ENCODE measurements at regions not wholly inside any gene's neighbourhood (a gene's known extent, or its start where the extent isn't known, plus 50 kb on each side); places are given as distances from the start of the nearest gene placed in this dataset.

GRCh38 chr19:28737021-28737895 is 475.7 kb downstream of the UQCRFS1 start:
- POLR2A ChIA-PET = interaction anchor here (1.0 kb wide), 1 partner anchor 142 kb away, joined by 3 read pairs; no protein-coding TSS in a partner anchor
- H3K4me1 Mint-ChIP-seq (ENCODE audit: low read depth) = peaks cover 4% of the 10 kb centered on the region
- no peak for DNase-seq

GRCh38 chr19:28736528-28736927 is 476.4 kb downstream of the UQCRFS1 start:
- no peaks in the 10 kb centered on the region for H3K27me3 Mint-ChIP-seq
- H3K27ac Mint-ChIP-seq = no peak overlapping the region
- H3K36me3 Mint-ChIP-seq (ENCODE audit: low read depth) = no peaks in the 10 kb centered on the region
- ChIA-PET POLR2A (interaction anchor here (1.0 kb wide), 1 partner anchor 143 kb away, joined by 3 read pairs; no protein-coding TSS in a partner anchor), CTCF (interaction anchor here (0.6 to 5.2 kb wide), 14 partner anchors 9 to 527 kb away, joined by 3 to 38 read pairs (median 4); no protein-coding TSS in a partner anchor)
- H3K4me3 Mint-ChIP-seq = no peak overlapping the region
- intact Hi-C loops (cut with micrococcal nuclease) = loop anchor here (5.0 kb wide), 1 partner anchor 141 kb away; no protein-coding TSS in a partner anchor
- ATAC-seq (no peak), DNase-seq (no peak)
- H3K9me3 Mint-ChIP-seq = no peaks in the 10 kb centered on the region
- TF ChIP-seq, protein P1, sequence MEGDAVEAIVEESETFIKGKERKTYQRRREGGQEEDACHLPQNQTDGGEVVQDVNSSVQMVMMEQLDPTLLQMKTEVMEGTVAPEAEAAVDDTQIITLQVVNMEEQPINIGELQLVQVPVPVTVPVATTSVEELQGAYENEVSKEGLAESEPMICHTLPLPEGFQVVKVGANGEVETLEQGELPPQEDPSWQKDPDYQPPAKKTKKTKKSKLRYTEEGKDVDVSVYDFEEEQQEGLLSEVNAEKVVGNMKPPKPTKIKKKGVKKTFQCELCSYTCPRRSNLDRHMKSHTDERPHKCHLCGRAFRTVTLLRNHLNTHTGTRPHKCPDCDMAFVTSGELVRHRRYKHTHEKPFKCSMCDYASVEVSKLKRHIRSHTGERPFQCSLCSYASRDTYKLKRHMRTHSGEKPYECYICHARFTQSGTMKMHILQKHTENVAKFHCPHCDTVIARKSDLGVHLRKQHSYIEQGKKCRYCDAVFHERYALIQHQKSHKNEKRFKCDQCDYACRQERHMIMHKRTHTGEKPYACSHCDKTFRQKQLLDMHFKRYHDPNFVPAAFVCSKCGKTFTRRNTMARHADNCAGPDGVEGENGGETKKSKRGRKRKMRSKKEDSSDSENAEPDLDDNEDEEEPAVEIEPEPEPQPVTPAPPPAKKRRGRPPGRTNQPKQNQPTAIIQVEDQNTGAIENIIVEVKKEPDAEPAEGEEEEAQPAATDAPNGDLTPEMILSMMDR (IDR thresholded peaks at IDR 0.05) = no peak
- H3K4me1 Mint-ChIP-seq (ENCODE audit: low read depth) = peaks cover 4% of the 10 kb centered on the region

More at GRCh38 chr19:28737021-28737895, 475.7 kb downstream of the UQCRFS1 start:
- Mint-ChIP-seq H3K36me3 (ENCODE audit: low read depth) (no peaks in the 10 kb centered on the region), H3K4me3 (no peak overlapping the region), H3K9me3 (no peaks in the 10 kb centered on the region), H3K27me3 (no peaks in the 10 kb centered on the region), H3K27ac (no peak overlapping the region)
- CTCF ChIA-PET = interaction anchor here (0.6 to 5.2 kb wide), 14 partner anchors 8 to 526 kb away, joined by 3 to 38 read pairs (median 4); no protein-coding TSS in a partner anchor
- ATAC-seq = no peak
- TF ChIP-seq, protein P1 (IDR thresholded peaks at IDR 0.05) = peak; percentile 55
- intact Hi-C loops (cut with micrococcal nuclease) = loop anchor here (5.0 kb wide), 1 partner anchor 140 kb away; no protein-coding TSS in a partner anchor

DNA sequence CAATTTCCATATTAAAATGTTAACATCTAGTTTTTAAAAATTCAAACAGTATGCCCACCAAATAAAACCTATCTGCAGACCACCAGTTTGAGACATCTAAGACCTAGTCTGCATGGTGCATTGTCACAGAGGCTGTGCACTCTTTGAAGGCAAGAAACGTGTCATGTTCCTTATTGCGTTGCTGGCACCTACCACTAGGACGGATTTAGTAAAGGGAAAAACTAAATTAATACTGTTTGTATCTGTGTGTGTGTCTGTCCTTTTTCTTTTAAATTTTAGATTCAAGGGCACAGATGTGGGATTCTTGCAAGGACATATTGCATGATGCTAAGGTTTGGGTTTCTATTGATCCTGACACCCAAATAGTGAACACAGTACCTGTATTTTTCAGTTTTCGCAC is 481.4 kb downstream of the UQCRFS1 start:
- H3K4me3 Mint-ChIP-seq = no peak overlapping the region
- no peak overlapping the region for H3K27ac Mint-ChIP-seq
- ChIA-PET POLR2A (no interaction called here), CTCF (no interaction called here)
- H3K4me1 Mint-ChIP-seq (ENCODE audit: low read depth) = peaks cover under 1% of the 10 kb centered on the region
- ATAC-seq (no peak), DNase-seq (no peak)
- intact Hi-C loops (cut with micrococcal nuclease) = no loop called here
- no peaks in the 10 kb centered on the region for H3K36me3 Mint-ChIP-seq (ENCODE audit: low read depth)
- H3K27me3 Mint-ChIP-seq = peaks cover 20% of the 10 kb centered on the region
- TF ChIP-seq, protein P1 (IDR thresholded peaks at IDR 0.05) = no peak
- H3K9me3 Mint-ChIP-seq = no peaks in the 10 kb centered on the region

DNA sequence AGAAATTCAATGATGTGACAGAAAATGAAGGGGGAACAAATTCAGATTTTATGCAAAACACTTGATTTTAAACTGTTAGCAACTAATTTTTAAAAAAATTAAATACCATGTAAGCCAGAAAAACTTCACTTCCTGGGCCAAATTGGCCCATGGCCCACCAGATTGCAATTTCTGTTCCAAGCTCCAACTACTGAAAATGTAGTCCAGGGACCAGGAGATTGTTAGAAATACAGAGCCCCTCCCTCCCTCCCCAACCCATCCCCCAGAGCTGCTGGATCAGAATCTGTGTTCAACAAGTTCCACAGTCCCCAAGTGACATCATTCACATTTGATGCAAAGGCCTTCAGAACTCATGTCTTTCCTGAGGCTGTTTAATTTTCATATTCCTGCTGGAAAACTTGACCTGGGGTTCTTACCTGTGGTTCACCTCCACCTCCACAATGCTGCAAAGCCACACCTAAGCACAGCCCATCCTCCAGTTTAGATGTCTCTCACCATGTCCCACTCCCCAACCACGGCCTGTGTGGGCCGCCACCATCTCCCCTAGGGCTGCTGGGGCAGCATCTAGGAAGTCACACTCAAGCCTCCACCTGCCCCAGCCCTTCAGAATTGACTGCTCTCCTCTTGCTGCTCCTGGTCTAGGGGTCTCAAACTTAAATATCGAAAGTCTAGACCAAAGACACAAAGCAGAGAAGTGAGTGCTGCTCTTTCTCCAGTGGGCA is 482.0 kb downstream of the UQCRFS1 start:
- Mint-ChIP-seq H3K4me3 (no peak overlapping the region), H3K27ac (no peak overlapping the region), H3K36me3 (ENCODE audit: low read depth) (no peaks in the 10 kb centered on the region), H3K27me3 (peaks cover 24% of the 10 kb centered on the region), H3K9me3 (no peaks in the 10 kb centered on the region), H3K4me1 (ENCODE audit: low read depth) (no peaks in the 10 kb centered on the region)
- CTCF ChIA-PET = no interaction called here
- DNase-seq (no peak), ATAC-seq (no peak)
- POLR2A ChIA-PET = no interaction called here
- intact Hi-C loops (cut with micrococcal nuclease) = no loop called here
- TF ChIP-seq, protein P1 (IDR thresholded peaks at IDR 0.05) = no peak

All from activated CD8-positive, alpha-beta T cell treated with anti-CD3 and anti-CD28 coated beads for 36 hours (primary cell).